Left forelimb (tissue), 1 donor: ENCODE measurements at regions not wholly inside any gene's neighbourhood (a gene's known extent, or its start where the extent isn't known, plus 50 kb on each side); places are given as distances from the start of the nearest gene placed in this dataset.
"Not testable (repeated sequence)": the region's sequence is repeated elsewhere in the genome, so short reads cannot be mapped to it uniquely, and the experiment has no call there.

Experiments
- DNase-seq: peaks from one replicate; pipeline ENCODE4 v3.0.0-alpha.2; 2018; ENCODE audit warnings: low spot score

DNA sequence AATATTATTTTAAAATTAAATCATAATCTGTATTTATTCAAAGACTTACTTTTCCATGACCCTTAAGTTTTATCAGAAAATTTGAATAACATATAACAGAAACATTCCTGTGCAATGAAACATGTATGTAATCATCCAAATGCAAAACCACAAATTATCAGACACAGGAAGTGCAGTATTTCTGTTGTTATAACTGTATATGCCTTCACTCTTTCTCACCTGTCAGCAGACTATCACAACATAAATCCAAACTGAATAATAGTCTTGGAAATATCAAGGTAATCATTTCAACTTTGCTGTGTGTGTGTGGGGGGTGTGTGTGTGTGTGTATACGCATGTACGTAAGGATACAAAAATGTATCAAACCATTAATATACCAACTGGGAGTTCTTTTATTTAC lies 285.9 kb downstream of the SLC7A11 start:
- DNase-seq: no peak

DNA sequence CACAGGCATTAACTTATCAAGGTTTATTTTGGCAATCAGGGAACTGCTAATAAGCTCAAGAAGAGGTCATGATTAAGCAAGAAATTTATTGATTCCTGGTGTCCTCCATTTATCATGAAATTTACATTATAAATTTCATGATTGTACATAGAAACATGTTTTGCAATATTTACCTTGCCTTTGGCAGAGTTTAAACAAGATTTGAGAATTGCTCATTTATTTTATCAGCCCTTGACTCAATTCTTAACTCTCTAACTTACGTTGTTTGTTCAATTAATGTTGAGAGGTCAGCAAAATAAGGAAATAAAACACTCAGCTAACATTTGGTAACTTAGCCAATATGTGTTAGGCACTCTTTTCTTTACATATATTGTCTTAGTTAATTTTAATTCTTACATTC lies 286.6 kb downstream of the SLC7A11 start:
- no peak for DNase-seq

DNA sequence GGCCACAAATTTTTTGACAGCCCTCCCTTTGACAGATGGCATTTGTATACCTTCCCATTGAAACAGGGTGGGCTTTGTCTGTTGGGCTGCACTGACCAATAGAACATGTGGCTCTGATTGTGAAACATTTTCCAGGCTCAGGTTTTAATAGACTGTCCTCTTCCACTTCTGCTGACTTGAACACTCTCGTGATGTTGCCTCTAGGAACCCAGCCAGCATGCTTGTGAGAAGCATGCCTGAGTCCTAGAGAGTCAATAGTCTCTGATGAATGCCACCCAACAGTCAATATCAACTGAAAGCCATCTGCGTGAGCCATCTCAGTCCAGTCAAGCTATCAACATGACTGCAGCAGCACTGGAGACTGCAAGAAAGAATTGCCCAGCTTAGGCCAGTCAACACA lies 290.0 kb downstream of the SLC7A11 start:
- DNase-seq: no peak

DNA sequence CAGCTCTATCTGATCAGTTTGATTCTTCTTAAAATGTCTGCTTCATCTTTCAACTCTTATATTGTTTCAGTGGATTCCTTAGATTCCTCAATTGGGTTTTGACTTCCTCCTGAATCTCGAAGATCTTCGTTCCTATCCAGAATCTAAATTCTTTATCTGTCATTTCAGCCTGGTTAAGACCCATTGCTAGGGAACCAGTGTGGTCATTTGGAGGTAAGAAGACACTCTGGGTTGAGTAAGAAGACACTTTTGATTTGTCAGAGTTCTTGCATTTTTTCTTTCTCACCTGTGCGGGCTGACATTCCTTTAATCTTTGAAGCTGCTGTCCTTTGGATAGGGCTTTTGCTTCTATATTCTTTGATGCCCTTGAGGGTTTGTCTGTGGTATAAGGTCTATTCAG lies 291.9 kb downstream of the SLC7A11 start:
- DNase-seq: no peak

DNA sequence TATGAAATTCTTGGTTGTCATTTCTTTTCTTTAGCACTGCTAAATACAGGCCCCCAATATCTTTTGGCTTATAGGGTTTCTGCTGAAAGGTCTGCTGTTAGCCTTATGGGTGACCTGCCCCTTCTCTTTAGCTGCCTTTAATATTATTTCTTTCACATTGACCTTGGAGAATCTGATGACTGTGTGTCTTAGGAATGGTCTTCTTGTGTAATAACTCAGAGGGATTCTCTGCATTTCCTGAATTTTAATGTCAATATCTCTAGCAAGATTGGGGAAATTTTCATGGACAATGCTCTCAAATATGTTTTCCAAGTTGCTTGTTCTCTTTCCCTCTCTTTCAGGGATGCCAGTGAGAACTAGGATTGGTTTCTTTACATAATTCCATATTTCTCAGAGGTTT lies 292.4 kb downstream of the SLC7A11 start:
- DNase-seq: no peak

DNA sequence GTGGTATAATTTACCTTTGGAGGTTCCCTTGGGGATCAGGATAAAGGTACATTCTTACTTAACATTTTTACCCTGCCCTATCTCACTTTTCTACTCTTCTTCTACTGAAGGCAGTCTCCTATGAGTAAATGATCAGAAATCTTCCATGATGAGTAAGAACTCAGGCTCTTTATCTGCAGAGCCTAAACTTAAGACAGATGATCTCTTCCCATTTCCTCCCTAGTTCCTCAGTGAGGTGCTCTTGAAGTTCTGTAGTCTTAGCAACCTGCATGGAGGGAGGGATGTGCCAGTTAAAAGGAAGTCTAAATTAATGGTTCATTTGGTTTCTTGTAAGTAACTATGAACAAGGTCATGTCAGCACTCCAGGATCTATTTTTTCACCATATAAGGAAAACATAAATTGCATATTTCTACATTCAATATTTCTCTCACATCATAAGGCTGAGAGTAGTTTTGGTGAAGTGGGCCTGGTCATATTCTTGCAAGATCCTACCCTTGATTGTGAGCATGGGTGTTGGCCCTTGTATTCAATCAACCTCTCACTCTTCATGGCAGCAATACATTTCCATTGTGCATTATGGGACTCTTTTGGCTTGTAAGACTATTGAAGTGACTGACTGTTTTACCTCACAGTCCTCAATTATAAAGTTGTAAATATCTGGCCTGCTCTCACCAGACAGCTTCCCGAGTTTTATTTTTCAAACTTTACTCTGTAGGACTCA lies 295.5 kb downstream of the SLC7A11 start:
- DNase-seq: no peak

DNA sequence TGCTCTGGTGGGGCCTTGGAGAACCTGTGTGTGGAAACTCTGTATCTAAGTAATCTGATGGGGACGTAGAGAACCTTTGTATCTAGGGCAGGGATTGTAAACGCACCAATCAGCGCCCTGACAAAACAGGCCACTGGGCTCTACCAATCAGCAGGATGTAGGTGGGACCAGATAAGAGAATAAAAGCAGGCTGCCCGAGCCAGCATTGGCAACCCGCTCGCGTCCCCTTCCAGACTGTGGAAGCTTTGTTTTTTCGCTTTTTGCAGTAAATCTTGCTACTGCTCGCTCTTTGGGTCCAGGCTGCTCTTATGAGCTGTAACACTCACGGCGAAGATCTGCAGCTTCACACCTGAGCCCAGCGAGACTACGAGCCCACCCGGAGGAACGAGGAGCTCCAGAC lies 299.3 kb downstream of the SLC7A11 start:
- DNase-seq: not testable (repeated sequence)

DNA sequence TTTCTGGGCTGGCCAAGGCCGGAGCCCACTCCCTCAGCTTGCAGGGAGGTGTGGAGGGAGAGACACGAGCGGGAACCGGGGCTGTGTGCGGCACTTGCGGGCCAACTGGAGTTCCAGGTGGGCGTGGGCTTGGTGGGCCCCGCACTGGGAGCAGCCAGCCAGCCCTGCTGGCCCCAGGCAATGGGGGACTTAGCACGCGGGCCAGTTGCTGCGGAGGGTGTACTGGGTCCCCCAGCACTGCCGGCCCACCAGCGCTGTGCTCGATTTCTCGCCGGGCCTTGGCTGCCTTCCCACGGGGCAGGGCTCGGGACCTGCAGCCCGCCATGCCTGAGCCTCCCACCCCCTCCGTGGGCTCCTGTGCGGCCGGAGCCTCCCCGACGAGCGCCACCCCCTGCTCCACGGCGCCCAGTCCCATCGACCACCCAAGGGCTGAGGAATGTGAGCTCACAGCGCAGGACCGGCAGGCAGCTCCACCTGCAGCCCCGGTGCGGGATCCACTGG lies 300.1 kb downstream of the SLC7A11 start:
- not testable (repeated sequence) for DNase-seq

DNA sequence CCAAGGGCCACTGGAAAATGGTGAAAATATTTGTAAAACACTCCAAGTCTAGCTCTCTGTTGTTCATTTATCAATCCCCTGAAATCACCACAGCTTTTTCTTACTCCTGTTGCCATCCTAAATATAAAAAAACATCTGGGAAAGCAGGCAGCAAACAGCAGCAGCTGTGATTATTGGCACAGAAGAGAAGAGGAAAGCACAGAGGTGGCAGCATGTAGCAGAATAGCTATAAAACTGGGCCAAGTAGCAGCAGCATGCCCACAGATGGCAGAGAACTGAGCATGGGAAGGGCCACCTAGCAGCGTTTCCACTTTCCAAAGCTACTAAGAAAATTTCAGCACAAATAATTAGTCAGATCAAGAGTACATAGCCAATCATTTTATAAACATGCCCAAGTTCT lies 307.2 kb downstream of the SLC7A11 start:
- no peak for DNase-seq

DNA sequence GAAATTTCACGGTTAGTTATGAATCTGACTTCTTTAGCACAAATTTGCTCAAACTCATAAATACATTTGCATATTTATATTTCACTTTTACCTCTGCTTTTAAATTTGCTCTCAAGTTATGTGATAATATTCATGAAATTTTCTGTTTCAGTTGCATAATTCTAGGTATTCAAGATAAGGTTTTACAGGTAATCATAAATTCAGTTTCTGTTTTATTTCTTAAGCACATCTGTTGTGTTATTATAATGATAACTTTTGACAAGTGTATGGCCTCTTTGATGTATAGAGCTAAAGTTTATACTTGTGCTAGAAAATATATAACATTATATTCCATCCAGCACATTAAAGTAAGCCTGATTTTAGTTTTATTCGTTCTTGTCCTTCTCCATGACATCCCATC lies 308.1 kb downstream of the SLC7A11 start:
- no peak for DNase-seq

DNA sequence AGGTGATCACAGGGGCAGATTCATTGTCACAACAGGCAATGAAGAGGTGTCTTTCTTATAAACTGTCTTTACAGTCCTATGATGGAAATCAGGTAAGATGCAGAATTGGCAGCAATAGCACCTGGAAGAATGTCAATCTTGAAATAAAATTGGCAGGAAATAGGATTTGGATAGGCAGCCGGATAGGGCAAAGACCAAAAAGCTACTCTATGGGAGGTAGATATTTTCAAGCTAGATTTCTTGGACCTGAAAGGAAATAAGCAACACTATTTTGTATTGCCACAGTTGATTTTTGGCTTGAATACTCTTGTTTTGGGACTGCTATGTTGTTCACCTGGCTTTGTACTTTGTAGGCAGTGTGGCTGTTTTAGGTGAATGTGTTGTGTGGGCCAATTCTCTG lies 314.2 kb downstream of the SLC7A11 start:
- DNase-seq: no peak

DNA sequence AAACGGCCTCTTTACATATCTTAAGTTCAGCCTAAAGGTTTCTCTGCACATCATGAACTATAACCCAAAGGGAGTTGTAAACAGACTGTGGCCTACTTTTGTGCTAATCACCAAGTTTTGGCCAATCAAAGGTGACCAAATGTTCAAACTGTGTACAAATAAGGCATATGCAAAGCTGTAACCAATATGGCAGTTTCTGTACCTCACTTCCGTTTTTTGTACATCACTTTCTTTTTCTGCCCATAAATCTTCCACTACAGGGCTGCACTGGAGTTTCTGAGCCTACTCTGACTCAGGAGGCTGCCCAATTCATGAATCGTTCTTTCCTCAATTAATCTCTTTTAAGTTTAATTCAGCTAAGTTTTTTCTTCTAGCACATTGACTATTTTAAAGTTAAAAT lies 318.7 kb downstream of the SLC7A11 start:
- DNase-seq: no peak

DNA sequence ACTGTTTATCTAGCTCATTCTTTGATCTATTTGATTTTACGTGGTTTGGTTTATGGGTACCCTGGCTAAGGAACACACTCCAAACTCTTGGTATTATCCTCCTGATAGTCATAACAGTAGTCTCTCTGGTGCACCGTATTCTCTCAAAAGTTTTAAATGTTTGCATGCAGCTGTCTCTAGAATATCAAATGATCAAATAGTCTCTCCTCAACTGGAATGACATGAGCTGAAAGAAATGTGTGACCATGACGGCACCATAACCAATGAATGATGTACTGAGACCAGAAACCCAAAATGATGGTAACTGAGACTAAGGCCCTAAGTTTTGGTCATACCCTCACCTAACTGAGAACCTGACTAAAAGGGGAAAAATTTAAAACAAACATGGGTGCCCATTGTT lies 319.4 kb downstream of the SLC7A11 start:
- DNase-seq: no peak

DNA sequence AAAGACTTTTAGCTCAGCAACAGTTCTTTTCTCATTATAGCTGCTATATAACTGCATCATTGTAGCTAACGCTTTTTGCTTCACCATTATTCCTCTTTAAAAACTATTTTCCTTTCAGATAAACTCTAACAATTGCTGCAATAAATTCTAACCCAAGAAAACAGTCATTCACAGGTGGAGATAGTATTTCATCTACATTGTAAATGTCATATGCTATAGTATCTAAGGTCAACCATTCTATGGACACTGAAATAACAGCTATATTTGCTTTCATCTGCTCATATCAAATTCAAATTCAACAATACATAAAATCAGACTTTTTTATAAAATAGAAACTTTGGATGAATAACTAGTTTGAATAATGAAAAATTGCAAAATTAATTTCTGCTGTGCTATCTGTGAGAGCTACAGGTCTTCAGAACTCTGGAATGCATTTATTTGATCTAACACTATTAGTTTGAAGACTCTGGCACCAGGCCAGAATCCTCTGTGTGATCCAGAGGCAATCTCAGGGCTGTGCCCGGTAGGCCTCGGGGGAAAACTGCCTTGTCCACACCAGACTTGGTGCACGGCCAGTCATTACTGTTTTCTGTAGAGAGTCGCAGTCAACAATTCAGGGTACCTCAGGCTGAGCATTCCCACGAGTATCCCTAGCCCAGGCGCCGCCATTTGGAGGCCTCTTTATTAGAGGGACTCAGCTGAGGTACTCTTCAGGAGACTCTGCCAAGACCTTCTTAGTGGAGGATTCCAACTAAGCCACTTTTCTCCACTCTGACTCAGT lies 332.4 kb downstream of the SLC7A11 start:
- no peak for DNase-seq

DNA sequence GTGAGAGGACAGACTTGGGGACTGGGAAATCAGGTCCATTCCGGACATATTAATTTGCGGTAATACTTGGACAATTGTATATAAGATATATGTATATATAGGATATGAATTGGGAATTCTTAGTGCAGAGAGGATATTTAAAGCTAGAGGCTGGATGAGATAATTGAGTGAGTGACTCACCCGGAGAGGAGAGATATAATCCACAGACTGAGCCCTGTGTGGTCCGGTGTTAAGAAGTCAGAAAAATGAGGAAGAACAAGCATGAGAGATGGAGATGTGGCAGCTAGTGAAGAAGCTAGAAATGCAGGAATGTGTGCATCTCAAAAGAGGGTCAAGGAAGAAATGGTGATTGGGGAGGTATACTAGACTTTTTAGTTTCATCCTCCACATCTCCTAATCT lies 336.2 kb downstream of the SLC7A11 start:
- DNase-seq: no peak

DNA sequence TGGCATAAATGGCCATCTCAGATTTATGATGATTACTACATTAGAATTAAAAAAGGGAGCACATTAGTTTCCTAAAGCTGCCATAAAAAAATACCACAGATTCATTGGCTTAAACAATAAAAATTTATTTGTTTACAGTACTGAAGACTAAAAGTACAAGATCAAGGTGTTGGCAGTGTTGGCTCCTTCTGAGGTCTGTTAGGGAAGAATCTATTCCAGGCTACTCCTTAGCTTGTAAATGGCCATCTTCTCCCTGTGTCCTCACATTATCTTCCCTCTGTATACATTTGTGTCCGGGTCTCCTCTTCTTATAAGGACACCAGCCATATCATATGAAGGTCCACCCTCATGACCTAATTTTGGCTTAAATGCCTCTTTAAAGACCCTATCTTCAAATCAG lies 341.0 kb downstream of the SLC7A11 start:
- no peak for DNase-seq

DNA sequence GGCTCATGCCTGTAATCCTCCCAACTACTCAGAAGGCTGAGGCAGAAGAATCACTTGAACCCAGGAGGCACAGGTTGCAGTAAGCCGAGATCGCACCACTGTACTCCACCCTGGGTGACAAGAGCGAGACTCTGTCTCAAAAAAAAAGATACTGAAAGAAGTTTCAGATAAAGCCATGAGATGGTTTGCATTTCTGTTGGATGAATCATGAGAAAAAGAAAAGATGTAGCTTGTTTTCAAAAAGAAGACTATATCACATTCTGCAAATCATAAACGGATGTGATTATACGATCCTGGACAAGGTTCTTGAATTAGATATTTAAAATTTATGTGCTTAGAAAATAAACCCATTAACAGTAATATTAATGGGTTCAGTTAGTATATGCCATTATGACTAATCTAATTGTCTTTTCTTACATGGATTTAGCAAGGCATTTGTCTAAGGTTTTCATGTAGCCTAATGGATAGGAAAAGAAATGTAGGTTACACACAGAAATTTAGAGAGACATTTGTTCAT lies 345.9 kb downstream of the SLC7A11 start:
- no peak for DNase-seq

DNA sequence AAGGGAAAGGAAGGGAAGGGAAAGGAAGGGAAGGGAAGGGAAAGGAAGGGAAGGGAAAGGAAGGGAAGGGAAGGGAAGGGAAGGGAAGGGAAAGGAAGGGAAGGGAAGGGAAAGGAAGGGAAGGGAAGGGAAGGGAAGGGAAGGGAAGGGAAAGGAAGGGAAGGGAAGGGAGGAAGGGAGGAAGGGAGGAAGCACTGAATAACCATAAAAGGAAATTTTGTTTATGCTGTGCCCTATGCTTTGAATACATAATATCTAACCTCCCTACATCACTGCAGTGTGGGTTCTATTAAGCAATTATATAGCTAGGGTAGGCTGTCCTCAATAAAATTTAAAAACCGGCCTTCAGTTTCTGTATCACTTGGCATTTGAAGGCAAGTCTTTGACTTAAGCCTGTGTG lies 346.6 kb downstream of the SLC7A11 start:
- DNase-seq: not testable (repeated sequence)

DNA sequence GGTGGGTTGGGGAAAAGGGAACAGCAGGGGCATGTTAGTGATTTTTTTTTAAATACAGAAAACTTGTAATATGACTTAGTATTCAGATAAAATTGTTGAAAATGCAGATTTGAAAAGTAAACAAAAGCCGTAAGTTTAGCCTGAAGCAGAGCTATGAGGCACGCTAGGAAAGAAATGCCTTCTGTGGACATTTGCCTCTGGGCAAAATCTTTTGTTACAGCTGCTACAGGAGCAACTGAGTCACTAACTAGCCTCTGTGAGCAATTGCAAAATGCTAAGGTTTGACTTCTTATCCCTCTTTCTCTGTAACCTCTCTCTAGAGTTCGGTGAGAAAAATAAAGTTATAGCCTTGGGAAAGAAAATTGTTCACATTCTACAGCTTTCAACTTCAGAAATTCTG lies 350.0 kb downstream of the SLC7A11 start:
- no peak for DNase-seq

DNA sequence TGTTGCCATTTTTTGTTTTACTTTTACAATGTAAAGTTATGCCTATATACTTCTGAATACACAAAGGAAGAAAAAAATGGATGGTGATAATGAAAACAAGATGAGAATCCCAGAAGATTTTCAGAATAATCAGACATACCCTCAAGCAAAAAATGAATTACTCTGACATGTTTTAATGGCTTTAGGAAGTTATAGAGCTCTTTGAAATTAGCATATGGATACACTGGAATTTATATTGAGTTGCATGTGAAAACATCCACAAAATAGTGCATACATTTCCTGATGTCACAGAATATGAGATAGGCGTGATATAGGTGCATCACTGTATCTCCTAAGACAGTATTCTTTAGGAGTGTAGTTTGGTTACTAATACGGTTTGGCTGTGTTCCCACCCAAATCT lies 351.3 kb downstream of the SLC7A11 start:
- no peak for DNase-seq

DNA sequence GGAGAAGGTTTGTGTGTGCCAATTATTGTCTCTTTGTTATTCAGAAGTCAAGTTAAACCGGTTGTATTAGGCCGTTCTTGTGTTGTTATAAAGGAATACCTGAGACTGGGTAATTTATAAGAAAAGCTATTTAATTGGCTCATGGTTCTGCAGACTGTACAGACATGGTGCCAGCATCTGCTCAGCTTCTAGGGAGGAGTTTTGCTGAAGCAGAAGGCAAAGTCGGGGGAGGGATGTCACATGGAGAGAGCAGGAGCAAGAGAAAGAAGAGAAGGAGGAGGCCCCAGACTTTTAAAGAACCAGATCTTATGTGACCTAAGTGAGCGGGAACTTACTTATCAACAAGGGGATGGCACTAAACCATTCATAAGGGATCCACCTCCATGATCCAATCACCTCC lies 349.3 kb upstream of the PCDH18 start:
- DNase-seq: no peak

DNA sequence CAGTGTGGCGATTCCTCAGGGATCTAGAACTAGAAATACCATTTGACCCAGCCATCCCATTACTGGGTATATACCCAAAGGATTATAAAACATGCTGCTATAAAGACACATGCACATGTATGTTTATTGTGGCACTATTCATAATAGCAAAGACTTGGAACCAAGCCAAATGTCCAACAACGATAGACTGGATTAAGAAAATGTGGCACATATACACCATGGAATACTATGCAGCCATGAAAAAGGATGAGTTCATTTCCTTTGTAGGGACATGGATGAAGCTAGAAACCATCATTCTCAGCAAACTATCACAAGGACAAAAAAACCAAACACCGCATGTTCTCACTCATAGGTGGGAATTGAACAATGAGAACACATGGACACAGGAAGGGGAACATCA lies 335.8 kb upstream of the PCDH18 start:
- DNase-seq: not testable (repeated sequence)

DNA sequence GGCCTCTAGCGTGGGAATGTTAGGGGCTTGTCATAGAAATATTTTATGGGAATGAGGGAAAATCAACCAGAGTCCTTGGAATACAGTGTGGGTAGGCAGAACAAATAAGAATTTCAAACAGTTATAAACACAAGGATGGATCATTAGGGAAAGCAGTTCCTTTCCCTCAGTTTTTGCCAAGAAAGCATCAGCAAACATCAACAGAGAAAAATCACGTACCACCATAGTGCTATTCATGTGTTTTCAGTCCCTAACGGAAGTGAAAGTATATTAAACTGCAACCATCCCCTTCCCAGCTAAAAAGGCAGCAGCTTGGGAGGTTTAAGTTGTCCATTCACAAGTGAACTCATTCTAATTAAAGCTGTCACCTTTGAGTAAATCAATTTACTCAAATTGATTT lies 334.4 kb upstream of the PCDH18 start:
- DNase-seq: no peak
